ENCODE measurements at regions not wholly inside any gene's neighbourhood (a gene's known extent, or its start where the extent isn't known, plus 50 kb on each side); places are given as distances from the start of the nearest gene placed in this dataset.

DNA sequence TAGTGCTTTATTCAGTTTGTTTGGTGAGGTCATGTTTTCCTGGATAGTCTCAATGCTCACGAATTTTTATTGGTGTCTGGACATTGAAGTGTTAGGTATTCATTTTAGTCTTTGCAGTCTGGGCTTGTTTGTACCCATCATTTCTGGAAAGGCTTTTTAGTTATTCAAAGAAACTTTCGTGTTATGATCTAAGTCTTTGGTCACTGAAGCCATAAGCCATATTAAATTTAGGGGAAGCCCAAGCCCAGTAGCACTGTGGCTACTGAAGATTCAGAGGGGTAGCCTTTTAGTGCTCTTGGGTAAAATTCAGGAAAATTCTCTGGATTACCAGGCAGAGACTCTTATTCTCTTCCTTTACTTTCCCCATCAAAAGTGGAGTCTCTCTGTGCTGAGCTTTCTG lies 56.2 kb upstream of the PEX5L start:
- Histone ChIP-seq H3K27me3 (ENCODE audit: control insufficient read depth, insufficient read depth, low read length) (no peaks in the 10 kb centered on the region), H3K36me3 (ENCODE audit: control insufficient read depth, insufficient read depth, low read length) (no peaks in the 10 kb centered on the region), H3K27ac (ENCODE audit: low read length) (no peak overlapping the region), H3K4me3 (ENCODE audit: low read length) (no peak overlapping the region), H3K4me1 (ENCODE audit: control insufficient read depth, insufficient read depth, low read length) (no peaks in the 10 kb centered on the region), H3K9me3 (replicated peaks; ENCODE audit: control insufficient read depth, low read depth, low read length) (peaks cover 2% of the 10 kb centered on the region)
- WGBS (ENCODE audit: insufficient coverage), result no CpG with 5 or more reads among the region's 2 CpGs
- DNase-seq, result no peak

DNA sequence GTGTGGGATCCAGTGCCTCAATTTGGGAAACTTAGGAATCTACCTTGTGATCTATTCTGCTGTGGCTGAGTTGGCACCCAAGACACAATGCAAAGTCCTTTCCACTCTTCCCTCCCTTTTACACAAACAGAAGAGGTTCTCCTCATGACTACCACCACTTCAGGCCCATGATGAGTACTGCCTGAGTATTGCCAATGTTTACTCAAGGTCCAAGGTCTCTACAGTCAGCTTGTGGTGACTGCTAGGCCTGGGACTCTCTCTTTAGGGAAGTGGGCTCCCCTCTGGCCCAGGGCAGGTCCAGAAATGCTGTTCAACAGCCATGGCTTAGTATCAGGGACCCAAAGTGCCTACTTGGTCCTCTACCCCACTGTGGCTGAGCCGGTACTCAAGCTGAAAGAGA lies 56.8 kb upstream of the PEX5L start:
- H3K27ac ChIP-seq (ENCODE audit: low read length), result no peak overlapping the region
- H3K4me1 ChIP-seq (ENCODE audit: control insufficient read depth, insufficient read depth, low read length), result no peaks in the 10 kb centered on the region
- H3K36me3 ChIP-seq (ENCODE audit: control insufficient read depth, insufficient read depth, low read length), result no peaks in the 10 kb centered on the region
- DNase-seq, result no peak
- 100% methylated on average over 1 of the region's 1 CpG for WGBS (ENCODE audit: insufficient coverage)
- H3K27me3 ChIP-seq (ENCODE audit: control insufficient read depth, insufficient read depth, low read length), result no peaks in the 10 kb centered on the region
- no peak overlapping the region for H3K4me3 ChIP-seq (ENCODE audit: low read length)
- peaks cover 2% of the 10 kb centered on the region for H3K9me3 ChIP-seq (replicated peaks; ENCODE audit: control insufficient read depth, low read depth, low read length)

DNA sequence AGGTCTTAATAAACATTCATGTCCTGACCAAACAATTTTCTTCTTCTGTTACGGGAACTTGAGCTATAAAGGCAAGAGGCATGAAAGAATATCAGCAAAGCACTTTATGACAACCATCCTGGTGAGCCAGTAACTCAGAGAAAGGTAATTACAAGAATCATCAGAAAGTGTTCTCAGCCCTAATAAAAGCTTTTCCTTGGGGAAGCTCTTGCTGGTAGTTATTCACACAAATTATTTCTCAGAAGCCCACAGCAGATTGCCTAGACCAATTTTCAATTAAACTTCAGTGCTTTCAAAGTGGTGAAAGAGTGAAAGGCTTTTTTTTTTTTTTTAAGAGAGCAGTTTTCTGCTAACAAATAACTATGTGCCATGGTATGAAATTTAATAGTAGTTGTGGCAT lies 60.9 kb upstream of the PEX5L start:
- WGBS (ENCODE audit: insufficient coverage), result no CpG with 5 or more reads among the region's 1 CpG

DNA sequence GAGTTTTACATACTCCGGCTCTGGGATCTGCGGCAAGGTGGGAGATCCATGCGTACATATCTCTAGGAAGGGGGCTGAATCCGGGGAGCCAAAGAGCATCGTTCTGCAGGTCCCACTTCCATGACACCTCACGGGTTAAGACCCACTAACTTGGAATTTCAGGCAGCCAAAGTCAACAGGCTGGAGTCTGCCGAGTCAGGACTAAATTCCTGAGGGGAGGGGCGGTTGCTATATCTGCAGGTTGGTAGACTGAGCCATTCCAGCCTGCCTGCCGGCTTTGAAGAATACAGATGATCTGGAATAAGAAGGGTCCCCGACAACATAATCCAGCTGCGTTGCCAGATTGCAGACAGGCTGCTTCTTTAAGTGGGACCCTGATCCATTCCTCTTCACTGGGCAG lies 65.4 kb upstream of the PEX5L start:
- H3K4me3 ChIP-seq (ENCODE audit: low read length), result no peak overlapping the region
- no peaks in the 10 kb centered on the region for H3K9me3 ChIP-seq (replicated peaks; ENCODE audit: control insufficient read depth, low read depth, low read length)
- H3K27ac ChIP-seq (ENCODE audit: low read length), result no peak overlapping the region
- no peaks in the 10 kb centered on the region for H3K27me3 ChIP-seq (ENCODE audit: control insufficient read depth, insufficient read depth, low read length)
- no peaks in the 10 kb centered on the region for H3K4me1 ChIP-seq (ENCODE audit: control insufficient read depth, insufficient read depth, low read length)
- 71% methylated on average over 9 of the region's 11 CpGs for WGBS (ENCODE audit: insufficient coverage)
- H3K36me3 ChIP-seq (ENCODE audit: control insufficient read depth, insufficient read depth, low read length), result no peaks in the 10 kb centered on the region
- no peak for DNase-seq

More for the DNA sequence above, 60.9 kb upstream of the PEX5L start:
- H3K36me3 ChIP-seq (ENCODE audit: control insufficient read depth, insufficient read depth, low read length), result no peaks in the 10 kb centered on the region
- no peaks in the 10 kb centered on the region for H3K27me3 ChIP-seq (ENCODE audit: control insufficient read depth, insufficient read depth, low read length)
- H3K9me3 ChIP-seq (replicated peaks; ENCODE audit: control insufficient read depth, low read depth, low read length), result peaks cover 2% of the 10 kb centered on the region
- H3K4me3 ChIP-seq (ENCODE audit: low read length), result no peak overlapping the region
- no peak for DNase-seq
- no peak overlapping the region for H3K27ac ChIP-seq (ENCODE audit: low read length)
- no peaks in the 10 kb centered on the region for H3K4me1 ChIP-seq (ENCODE audit: control insufficient read depth, insufficient read depth, low read length)

DNA sequence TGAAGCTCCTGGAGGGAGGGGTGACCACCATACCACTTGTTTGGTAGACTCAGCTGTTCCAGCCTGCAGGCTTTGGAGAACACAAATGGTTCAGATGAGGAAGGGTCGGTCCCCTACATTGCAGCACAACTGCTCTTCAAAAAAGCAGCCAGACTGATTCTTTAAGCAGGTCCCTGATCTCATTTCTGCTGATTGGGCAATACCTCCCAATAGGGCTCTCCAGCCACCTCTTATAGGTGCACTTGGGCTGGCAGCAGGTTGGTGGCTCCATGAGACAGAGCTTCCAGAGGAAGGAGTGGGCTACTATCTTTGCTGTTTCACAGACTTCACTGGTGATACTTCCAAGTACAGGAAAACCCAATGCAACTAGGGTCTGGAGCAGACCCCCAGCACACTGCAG lies 65.9 kb upstream of the PEX5L start:
- no peak for DNase-seq
- no peaks in the 10 kb centered on the region for H3K9me3 ChIP-seq (replicated peaks; ENCODE audit: control insufficient read depth, low read depth, low read length)
- no peaks in the 10 kb centered on the region for H3K36me3 ChIP-seq (ENCODE audit: control insufficient read depth, insufficient read depth, low read length)
- no CpG with 5 or more reads among the region's 1 CpG for WGBS (ENCODE audit: insufficient coverage)
- H3K27ac ChIP-seq (ENCODE audit: low read length), result no peak overlapping the region
- H3K4me1 ChIP-seq (ENCODE audit: control insufficient read depth, insufficient read depth, low read length), result no peaks in the 10 kb centered on the region
- H3K27me3 ChIP-seq (ENCODE audit: control insufficient read depth, insufficient read depth, low read length), result no peaks in the 10 kb centered on the region
- no peak overlapping the region for H3K4me3 ChIP-seq (ENCODE audit: low read length)

DNA sequence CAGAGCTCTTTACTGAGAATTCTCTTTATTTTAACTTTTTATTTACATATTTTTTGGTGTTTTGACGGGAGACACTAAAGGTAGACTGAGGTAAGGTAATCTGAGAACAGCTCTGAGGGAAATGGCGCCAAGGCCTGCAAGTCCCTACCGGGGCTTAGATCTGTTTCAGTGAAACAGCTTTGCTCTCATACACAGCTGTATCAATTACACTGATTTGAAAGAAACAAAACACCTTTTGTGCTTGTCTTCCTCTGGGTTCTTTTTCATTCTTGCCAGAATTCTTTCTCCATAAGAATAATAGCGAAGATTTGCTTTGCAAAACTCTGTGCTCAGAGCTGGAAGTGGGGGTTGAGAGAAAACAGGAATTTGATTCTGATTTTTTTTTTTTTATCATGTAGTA lies 79.5 kb upstream of the PEX5L start:
- no peaks in the 10 kb centered on the region for H3K4me1 ChIP-seq (ENCODE audit: control insufficient read depth, insufficient read depth, low read length)
- H3K27me3 ChIP-seq (ENCODE audit: control insufficient read depth, insufficient read depth, low read length), result no peaks in the 10 kb centered on the region
- H3K4me3 ChIP-seq (ENCODE audit: low read length), result no peak overlapping the region
- WGBS (ENCODE audit: insufficient coverage), result 25% methylated on average over 2 of the region's 4 CpGs
- DNase-seq, result no peak
- no peaks in the 10 kb centered on the region for H3K9me3 ChIP-seq (replicated peaks; ENCODE audit: control insufficient read depth, low read depth, low read length)
- H3K36me3 ChIP-seq (ENCODE audit: control insufficient read depth, insufficient read depth, low read length), result no peaks in the 10 kb centered on the region
- H3K27ac ChIP-seq (ENCODE audit: low read length), result no peak overlapping the region

DNA sequence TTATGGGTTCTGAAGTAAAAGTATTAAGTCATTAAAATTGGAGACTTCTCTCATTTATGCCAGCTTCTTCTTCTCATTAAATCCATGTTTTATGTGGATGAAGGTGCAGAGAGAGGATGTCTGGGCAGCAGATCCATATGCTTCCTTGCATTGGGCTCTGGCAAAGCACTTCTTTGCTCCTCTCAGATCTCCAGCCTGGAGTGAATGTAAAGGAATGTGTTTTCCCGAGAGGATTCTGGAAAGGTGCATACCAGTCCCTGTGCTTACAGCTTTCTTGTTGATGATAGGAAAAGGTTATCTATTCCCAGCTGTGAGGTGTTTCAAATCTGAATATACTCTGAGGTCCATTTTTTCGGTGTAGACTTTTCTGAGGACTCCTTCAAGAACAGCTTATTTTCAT lies 79.9 kb upstream of the PEX5L start:
- no peak for DNase-seq
- no peaks in the 10 kb centered on the region for H3K27me3 ChIP-seq (ENCODE audit: control insufficient read depth, insufficient read depth, low read length)
- no CpG with 5 or more reads among the region's 2 CpGs for WGBS (ENCODE audit: insufficient coverage)
- no peaks in the 10 kb centered on the region for H3K9me3 ChIP-seq (replicated peaks; ENCODE audit: control insufficient read depth, low read depth, low read length)
- H3K27ac ChIP-seq (ENCODE audit: low read length), result no peak overlapping the region
- H3K36me3 ChIP-seq (ENCODE audit: control insufficient read depth, insufficient read depth, low read length), result no peaks in the 10 kb centered on the region
- no peaks in the 10 kb centered on the region for H3K4me1 ChIP-seq (ENCODE audit: control insufficient read depth, insufficient read depth, low read length)
- H3K4me3 ChIP-seq (ENCODE audit: low read length), result no peak overlapping the region

DNA sequence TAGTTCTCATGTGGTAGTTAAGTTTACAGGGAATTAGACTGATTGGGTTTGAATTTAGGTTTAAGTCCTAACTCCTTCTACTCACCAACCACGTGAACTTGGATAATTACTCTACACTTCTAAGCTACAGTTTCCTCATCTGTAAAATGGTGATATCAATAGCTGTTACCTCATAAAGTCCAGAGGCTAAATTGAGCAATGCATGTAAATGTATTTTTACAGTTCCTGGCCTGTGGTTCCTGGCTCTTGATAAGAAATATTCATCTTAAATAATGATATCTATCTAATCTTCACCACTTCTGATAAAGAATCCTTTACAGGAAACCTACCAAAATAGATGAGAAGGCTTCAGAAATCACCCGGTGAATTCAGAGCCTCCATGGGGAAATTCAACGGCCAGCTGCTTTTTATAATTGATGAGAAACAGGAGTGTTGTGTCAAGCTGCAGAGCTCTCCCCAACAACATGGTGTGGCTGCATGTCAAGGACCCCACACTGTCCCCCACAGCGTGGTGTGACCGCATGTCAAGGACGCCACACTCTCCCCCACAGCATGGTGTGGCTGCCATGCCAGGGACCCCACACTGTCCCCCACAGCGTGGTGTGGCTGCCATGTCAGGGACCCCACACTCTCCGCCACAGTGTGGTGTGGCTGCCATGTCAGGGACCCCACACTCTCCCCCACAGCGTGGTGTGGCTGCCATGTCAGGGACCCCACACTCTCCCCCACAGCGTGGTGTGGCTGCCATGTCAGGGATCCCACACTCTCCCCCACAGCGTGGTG lies 80.8 kb upstream of the PEX5L start:
- Histone ChIP-seq H3K36me3 (ENCODE audit: control insufficient read depth, insufficient read depth, low read length) (no peaks in the 10 kb centered on the region), H3K27me3 (ENCODE audit: control insufficient read depth, insufficient read depth, low read length) (no peaks in the 10 kb centered on the region), H3K27ac (ENCODE audit: low read length) (no peak overlapping the region), H3K4me1 (ENCODE audit: control insufficient read depth, insufficient read depth, low read length) (no peaks in the 10 kb centered on the region), H3K9me3 (replicated peaks; ENCODE audit: control insufficient read depth, low read depth, low read length) (no peaks in the 10 kb centered on the region), H3K4me3 (ENCODE audit: low read length) (no peak overlapping the region)
- DNase-seq, result no peak
- WGBS (ENCODE audit: insufficient coverage), result 82% methylated on average over 6 of the region's 11 CpGs

DNA sequence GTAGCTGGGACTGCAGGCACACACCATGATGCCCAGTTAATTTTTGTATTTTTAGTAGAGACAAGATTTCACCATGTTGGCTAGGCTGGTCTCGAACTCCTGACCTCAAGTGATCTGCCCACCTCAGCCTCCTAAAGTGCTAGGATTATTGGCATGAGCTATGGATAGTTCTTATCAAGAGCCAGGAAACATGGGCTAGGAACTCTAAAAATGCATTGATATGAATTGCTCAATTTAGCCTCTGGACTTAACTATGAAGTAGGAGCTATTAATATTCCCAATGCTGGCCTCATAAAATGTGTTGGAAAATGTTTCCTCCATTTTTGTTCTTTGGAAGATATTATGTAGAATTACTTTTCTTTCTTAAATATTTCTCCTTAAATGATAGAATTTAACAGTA lies 82.8 kb upstream of the PEX5L start:
- H3K36me3 ChIP-seq (ENCODE audit: control insufficient read depth, insufficient read depth, low read length), result no peaks in the 10 kb centered on the region

DNA sequence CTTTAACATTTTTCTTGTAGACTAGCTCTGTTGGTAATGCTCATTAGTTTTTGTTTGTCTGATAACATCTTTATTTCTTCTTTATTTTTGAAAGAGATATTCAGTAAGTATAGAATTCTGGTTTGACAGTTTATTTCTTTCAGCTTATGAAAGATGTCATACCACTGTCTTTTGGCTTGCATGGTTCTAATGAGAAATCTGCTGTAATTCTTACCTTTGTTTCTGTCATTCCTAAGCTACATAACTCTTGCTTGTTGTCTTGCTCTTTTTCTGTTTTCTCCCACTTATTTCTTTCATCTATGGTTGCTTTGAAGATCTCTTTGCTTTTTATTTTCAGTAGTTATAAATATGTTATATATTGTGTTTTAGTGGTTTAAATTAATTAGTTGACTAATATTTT lies 87.2 kb upstream of the PEX5L start:
- no peaks in the 10 kb centered on the region for H3K36me3 ChIP-seq (ENCODE audit: control insufficient read depth, insufficient read depth, low read length)
- DNase-seq, result no peak
- peaks cover 2% of the 10 kb centered on the region for H3K9me3 ChIP-seq (replicated peaks; ENCODE audit: control insufficient read depth, low read depth, low read length)
- no peaks in the 10 kb centered on the region for H3K4me1 ChIP-seq (ENCODE audit: control insufficient read depth, insufficient read depth, low read length)
- H3K27me3 ChIP-seq (ENCODE audit: control insufficient read depth, insufficient read depth, low read length), result no peaks in the 10 kb centered on the region
- no peak overlapping the region for H3K4me3 ChIP-seq (ENCODE audit: low read length)
- no peak overlapping the region for H3K27ac ChIP-seq (ENCODE audit: low read length)

More for the DNA sequence above, 82.8 kb upstream of the PEX5L start:
- H3K4me3 ChIP-seq (ENCODE audit: low read length), result no peak overlapping the region
- H3K9me3 ChIP-seq (replicated peaks; ENCODE audit: control insufficient read depth, low read depth, low read length), result no peaks in the 10 kb centered on the region
- no peak for DNase-seq
- 100% methylated on average over 1 of the region's 1 CpG for WGBS (ENCODE audit: insufficient coverage)
- no peaks in the 10 kb centered on the region for H3K27me3 ChIP-seq (ENCODE audit: control insufficient read depth, insufficient read depth, low read length)
- H3K27ac ChIP-seq (ENCODE audit: low read length), result no peak overlapping the region
- no peaks in the 10 kb centered on the region for H3K4me1 ChIP-seq (ENCODE audit: control insufficient read depth, insufficient read depth, low read length)

DNA sequence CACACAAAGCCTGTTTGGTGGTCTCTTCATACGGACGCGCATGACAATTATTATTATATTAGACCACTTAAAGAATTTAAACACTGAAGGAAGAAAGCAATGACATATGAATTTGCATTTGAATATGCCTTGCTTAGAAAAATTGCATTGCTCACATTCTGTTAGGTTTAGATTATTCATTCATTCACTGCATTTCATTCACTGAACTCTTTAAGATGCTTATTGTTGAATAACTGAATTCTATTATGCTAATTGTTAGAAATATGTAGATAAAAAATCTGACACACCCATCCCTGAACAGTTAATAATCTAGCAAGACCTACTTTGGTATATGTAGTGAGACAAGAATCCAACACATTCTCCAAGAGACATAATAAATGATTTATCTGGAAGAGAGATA lies 94.4 kb upstream of the PEX5L start:
- Histone ChIP-seq H3K27ac (ENCODE audit: low read length) (no peak overlapping the region), H3K9me3 (replicated peaks; ENCODE audit: control insufficient read depth, low read depth, low read length) (peaks cover 2% of the 10 kb centered on the region), H3K27me3 (ENCODE audit: control insufficient read depth, insufficient read depth, low read length) (no peaks in the 10 kb centered on the region), H3K4me3 (ENCODE audit: low read length) (no peak overlapping the region), H3K4me1 (ENCODE audit: control insufficient read depth, insufficient read depth, low read length) (no peaks in the 10 kb centered on the region), H3K36me3 (ENCODE audit: control insufficient read depth, insufficient read depth, low read length) (no peaks in the 10 kb centered on the region)
- DNase-seq, result no peak
- no CpG with 5 or more reads among the region's 3 CpGs for WGBS (ENCODE audit: insufficient coverage)

Measured in muscle of leg (tissue), 3 donors.